SK-N-SH treated with all-trans-retinoic acid at 6 μM for 48 hours (cell line): ENCODE measurements at regions not wholly inside any gene's neighbourhood (a gene's known extent, or its start where the extent isn't known, plus 50 kb on each side); places are given as distances from the start of the nearest gene placed in this dataset.

Source experiments
- ATAC-seq: fragments of 200-7000 bp; cut with Tn5 transposase; 3 replicates; pipeline ENCODE4 v1.9.1; 2020; ENCODE audit warnings: mild to moderate bottlenecking, moderate library complexity
- ARNTL ChIP-seq: fragments of 450-650 bp; formaldehyde crosslinking; IDR thresholded peaks from 2 replicates; pipeline ENCODE4 v1.5.0; 2020; ENCODE audit warnings: low read depth, mild to moderate bottlenecking, moderate library complexity, borderline replicate concordance
- BACH2 ChIP-seq: fragments of 250-450 bp; sonication (Bioruptor Pico); IDR thresholded peaks from 2 replicates; pipeline ENCODE4 v1.9.0; 2021; ENCODE audit warnings: mild to moderate bottlenecking, borderline replicate concordance
- CSDC2 ChIP-seq: fragments of 250-450 bp; sonication (Bioruptor Pico); IDR thresholded peaks from 2 replicates; pipeline ENCODE4 v1.5.0; 2020; ENCODE audit warnings: mild to moderate bottlenecking, moderate library complexity
- ESRRG ChIP-seq: fragments of 250-450 bp; sonication (Bioruptor Pico); IDR thresholded peaks from 2 replicates; pipeline ENCODE4 v1.6.1; 2021; ENCODE audit warnings: mild to moderate bottlenecking
- GLIS3 ChIP-seq: fragments of 250-450 bp; sonication (Bioruptor Pico); IDR thresholded peaks from 2 replicates; pipeline ENCODE4 v1.5.0; 2020; ENCODE audit warnings: mild to moderate bottlenecking, moderate library complexity
- ISL1 ChIP-seq: fragments of 250-450 bp; sonication (Bioruptor Pico); IDR thresholded peaks from 2 replicates; pipeline ENCODE4 v2.1.2; 2022; ENCODE audit warnings: mild to moderate bottlenecking, moderate library complexity
- PPARA ChIP-seq: fragments of 250-450 bp; sonication (Bioruptor Pico); IDR thresholded peaks from 2 replicates; pipeline ENCODE4 v1.5.0; 2020; ENCODE audit warnings: mild to moderate bottlenecking, borderline replicate concordance
- RARB ChIP-seq: fragments of 250-450 bp; sonication (Bioruptor Pico); IDR thresholded peaks from 2 replicates; pipeline ENCODE4 v1.8.0; 2021; ENCODE audit warnings: mild to moderate bottlenecking, moderate library complexity
- SNAI2 ChIP-seq: fragments of 250-450 bp; sonication (Bioruptor Pico); IDR thresholded peaks from 2 replicates; pipeline ENCODE4 v1.5.0; 2020; ENCODE audit warnings: mild to moderate bottlenecking, moderate library complexity
- TOX ChIP-seq: fragments of 250-450 bp; sonication (Bioruptor Pico); IDR thresholded peaks from 2 replicates; pipeline ENCODE4 v1.8.0; 2021; ENCODE audit warnings: mild to moderate bottlenecking, moderate library complexity, borderline replicate concordance
- ZC3H10 ChIP-seq: fragments of 250-450 bp; sonication (Bioruptor Pico); IDR thresholded peaks from 2 replicates; pipeline ENCODE4 v1.5.1; 2021; ENCODE audit warnings: mild to moderate bottlenecking, moderate library complexity
- ZFP3 ChIP-seq: fragments of 250-450 bp; sonication (Bioruptor Pico); IDR thresholded peaks from 2 replicates; pipeline ENCODE4 v1.5.0; 2020; ENCODE audit warnings: mild to moderate bottlenecking, moderate library complexity
- ZFP30 ChIP-seq: fragments of 450-650 bp; formaldehyde crosslinking; IDR thresholded peaks from 2 replicates; pipeline ENCODE4 v1.5.0; 2022; ENCODE audit warnings: mild to moderate bottlenecking, moderate library complexity
- ZNF565 ChIP-seq: fragments of 450-650 bp; formaldehyde crosslinking; conservative IDR thresholded peaks from 2 replicates; pipeline ENCODE4 v1.5.0; 2020; ENCODE audit warnings: low read depth, mild to moderate bottlenecking, moderate library complexity
- ZNF8 ChIP-seq: fragments of 450-650 bp; formaldehyde crosslinking; IDR thresholded peaks from 2 replicates; pipeline ENCODE4 v1.5.0; 2020; ENCODE audit warnings: mild to moderate bottlenecking, moderate library complexity
- TF ChIP-seq, protein P1 (sequence below): fragments of 250-450 bp; sonication (Bioruptor Pico); IDR thresholded peaks from 2 replicates; pipeline ENCODE4 v1.8.0; 2020; ENCODE audit warnings: mild to moderate bottlenecking, moderate library complexity, borderline replicate concordance
- TF ChIP-seq, protein P2 (sequence below): fragments of 250-450 bp; sonication (Bioruptor Pico); IDR thresholded peaks from 2 replicates; pipeline ENCODE4 v1.5.1; 2020; ENCODE audit warnings: low read depth, mild to moderate bottlenecking, moderate library complexity
- TF ChIP-seq, protein P3 (sequence below): fragments of 250-450 bp; sonication (Bioruptor Pico); IDR thresholded peaks from 2 replicates; pipeline ENCODE4 v1.5.0; 2020; ENCODE audit warnings: mild to moderate bottlenecking, moderate library complexity
- TF ChIP-seq, protein P4 (sequence below): fragments of 250-450 bp; sonication (Bioruptor Pico); IDR thresholded peaks from 2 replicates; pipeline ENCODE4 v1.5.1; 2021; ENCODE audit warnings: mild to moderate bottlenecking, moderate library complexity
- TF ChIP-seq, protein P5 (sequence below): fragments of 250-450 bp; sonication (Bioruptor Pico); IDR thresholded peaks from 2 replicates; pipeline ENCODE4 v1.8.0; 2021; ENCODE audit warnings: low read depth, mild to moderate bottlenecking, moderate library complexity, borderline replicate concordance

DNA sequence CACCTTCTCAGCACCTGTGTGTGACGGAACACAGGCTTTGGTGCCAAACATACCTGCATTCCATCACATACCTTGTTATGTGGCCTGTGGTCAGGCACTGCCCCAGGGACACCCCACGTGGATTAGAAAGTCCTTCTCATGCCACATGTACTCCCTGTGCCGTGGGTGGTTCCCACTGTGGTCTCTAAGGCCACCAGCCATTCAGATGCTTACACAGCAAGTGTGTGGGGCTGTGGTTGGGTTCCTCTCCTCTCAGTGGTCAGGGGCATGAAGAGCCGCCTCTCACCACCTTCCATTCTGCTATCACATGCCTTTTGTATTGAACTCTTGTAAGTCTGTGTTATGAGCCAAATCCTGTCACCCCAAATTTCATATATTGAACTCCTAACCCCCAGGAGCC lies 85.1 kb upstream of the IGFBP3 start:
- TF ChIP-seq PPARA (CRISPR knock-in tag) (no peak), RARB (CRISPR knock-in tag) (no peak), SNAI2 (CRISPR knock-in tag) (no peak), ISL1 (no peak), CSDC2 (CRISPR knock-in tag) (no peak), ZFP30 (CRISPR knock-in tag) (no peak), GLIS3 (CRISPR knock-in tag) (no peak), ZC3H10 (CRISPR knock-in tag) (no peak), ZNF8 (CRISPR knock-in tag) (no peak), ESRRG (CRISPR knock-in tag) (no peak), TOX (CRISPR knock-in tag) (no peak), ZNF565 (CRISPR knock-in tag) (no peak), BACH2 (CRISPR knock-in tag) (no peak), ZFP3 (CRISPR knock-in tag) (no peak)
- TF ChIP-seq, protein P1, sequence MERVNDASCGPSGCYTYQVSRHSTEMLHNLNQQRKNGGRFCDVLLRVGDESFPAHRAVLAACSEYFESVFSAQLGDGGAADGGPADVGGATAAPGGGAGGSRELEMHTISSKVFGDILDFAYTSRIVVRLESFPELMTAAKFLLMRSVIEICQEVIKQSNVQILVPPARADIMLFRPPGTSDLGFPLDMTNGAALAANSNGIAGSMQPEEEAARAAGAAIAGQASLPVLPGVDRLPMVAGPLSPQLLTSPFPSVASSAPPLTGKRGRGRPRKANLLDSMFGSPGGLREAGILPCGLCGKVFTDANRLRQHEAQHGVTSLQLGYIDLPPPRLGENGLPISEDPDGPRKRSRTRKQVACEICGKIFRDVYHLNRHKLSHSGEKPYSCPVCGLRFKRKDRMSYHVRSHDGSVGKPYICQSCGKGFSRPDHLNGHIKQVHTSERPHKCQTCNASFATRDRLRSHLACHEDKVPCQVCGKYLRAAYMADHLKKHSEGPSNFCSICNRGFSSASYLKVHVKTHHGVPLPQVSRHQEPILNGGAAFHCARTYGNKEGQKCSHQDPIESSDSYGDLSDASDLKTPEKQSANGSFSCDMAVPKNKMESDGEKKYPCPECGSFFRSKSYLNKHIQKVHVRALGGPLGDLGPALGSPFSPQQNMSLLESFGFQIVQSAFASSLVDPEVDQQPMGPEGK (CRISPR knock-in tag): no peak
- TF ChIP-seq, protein P2, sequence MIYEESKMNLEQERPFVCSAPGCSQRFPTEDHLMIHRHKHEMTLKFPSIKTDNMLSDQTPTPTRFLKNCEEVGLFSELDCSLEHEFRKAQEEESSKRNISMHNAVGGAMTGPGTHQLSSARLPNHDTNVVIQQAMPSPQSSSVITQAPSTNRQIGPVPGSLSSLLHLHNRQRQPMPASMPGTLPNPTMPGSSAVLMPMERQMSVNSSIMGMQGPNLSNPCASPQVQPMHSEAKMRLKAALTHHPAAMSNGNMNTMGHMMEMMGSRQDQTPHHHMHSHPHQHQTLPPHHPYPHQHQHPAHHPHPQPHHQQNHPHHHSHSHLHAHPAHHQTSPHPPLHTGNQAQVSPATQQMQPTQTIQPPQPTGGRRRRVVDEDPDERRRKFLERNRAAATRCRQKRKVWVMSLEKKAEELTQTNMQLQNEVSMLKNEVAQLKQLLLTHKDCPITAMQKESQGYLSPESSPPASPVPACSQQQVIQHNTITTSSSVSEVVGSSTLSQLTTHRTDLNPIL (CRISPR knock-in tag): no peak
- TF ChIP-seq, protein P3, sequence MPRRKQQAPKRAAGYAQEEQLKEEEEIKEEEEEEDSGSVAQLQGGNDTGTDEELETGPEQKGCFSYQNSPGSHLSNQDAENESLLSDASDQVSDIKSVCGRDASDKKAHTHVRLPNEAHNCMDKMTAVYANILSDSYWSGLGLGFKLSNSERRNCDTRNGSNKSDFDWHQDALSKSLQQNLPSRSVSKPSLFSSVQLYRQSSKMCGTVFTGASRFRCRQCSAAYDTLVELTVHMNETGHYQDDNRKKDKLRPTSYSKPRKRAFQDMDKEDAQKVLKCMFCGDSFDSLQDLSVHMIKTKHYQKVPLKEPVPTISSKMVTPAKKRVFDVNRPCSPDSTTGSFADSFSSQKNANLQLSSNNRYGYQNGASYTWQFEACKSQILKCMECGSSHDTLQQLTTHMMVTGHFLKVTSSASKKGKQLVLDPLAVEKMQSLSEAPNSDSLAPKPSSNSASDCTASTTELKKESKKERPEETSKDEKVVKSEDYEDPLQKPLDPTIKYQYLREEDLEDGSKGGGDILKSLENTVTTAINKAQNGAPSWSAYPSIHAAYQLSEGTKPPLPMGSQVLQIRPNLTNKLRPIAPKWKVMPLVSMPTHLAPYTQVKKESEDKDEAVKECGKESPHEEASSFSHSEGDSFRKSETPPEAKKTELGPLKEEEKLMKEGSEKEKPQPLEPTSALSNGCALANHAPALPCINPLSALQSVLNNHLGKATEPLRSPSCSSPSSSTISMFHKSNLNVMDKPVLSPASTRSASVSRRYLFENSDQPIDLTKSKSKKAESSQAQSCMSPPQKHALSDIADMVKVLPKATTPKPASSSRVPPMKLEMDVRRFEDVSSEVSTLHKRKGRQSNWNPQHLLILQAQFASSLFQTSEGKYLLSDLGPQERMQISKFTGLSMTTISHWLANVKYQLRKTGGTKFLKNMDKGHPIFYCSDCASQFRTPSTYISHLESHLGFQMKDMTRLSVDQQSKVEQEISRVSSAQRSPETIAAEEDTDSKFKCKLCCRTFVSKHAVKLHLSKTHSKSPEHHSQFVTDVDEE (CRISPR knock-in tag): no peak
- TF ChIP-seq, protein P4, sequence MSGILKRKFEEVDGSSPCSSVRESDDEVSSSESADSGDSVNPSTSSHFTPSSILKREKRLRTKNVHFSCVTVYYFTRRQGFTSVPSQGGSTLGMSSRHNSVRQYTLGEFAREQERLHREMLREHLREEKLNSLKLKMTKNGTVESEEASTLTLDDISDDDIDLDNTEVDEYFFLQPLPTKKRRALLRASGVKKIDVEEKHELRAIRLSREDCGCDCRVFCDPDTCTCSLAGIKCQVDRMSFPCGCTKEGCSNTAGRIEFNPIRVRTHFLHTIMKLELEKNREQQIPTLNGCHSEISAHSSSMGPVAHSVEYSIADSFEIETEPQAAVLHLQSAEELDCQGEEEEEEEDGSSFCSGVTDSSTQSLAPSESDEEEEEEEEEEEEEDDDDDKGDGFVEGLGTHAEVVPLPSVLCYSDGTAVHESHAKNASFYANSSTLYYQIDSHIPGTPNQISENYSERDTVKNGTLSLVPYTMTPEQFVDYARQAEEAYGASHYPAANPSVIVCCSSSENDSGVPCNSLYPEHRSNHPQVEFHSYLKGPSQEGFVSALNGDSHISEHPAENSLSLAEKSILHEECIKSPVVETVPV: no peak
- TF ChIP-seq, protein P5, sequence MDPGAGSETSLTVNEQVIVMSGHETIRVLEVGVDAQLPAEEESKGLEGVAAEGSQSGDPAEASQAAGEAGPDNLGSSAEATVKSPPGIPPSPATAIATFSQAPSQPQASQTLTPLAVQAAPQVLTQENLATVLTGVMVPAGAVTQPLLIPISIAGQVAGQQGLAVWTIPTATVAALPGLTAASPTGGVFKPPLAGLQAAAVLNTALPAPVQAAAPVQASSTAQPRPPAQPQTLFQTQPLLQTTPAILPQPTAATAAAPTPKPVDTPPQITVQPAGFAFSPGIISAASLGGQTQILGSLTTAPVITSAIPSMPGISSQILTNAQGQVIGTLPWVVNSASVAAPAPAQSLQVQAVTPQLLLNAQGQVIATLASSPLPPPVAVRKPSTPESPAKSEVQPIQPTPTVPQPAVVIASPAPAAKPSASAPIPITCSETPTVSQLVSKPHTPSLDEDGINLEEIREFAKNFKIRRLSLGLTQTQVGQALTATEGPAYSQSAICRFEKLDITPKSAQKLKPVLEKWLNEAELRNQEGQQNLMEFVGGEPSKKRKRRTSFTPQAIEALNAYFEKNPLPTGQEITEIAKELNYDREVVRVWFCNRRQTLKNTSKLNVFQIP (CRISPR knock-in tag): no peak
- ATAC-seq: no peak

DNA sequence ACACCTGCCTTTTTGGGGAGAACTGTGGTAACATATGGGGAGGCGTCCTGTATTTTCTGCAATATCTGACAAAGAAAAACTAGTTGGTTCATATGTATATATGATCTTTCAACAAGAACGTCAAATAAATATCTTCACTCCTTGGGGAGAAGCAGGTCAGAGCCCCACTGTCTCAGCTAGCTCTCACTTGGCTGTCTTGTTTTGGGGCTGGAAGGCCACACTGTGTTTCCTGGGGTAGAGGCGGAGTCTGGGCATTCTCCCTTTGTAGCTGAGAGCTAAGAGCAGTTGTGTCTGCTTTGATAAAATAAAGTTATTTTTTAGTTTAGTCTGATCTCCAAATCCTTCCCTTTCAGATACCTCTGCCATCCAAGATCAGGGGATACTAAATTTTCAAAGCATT lies 83.9 kb upstream of the IGFBP3 start:
- TF ChIP-seq, protein P2 (CRISPR knock-in tag): no peak
- no peak for TF ChIP-seq ZFP3 (CRISPR knock-in tag)
- TF ChIP-seq ZNF565 (CRISPR knock-in tag): no peak
- no peak for TF ChIP-seq ZFP30 (CRISPR knock-in tag)
- no peak for TF ChIP-seq TOX (CRISPR knock-in tag)
- TF ChIP-seq, protein P3 (CRISPR knock-in tag): no peak
- TF ChIP-seq ISL1: no peak
- no peak for TF ChIP-seq BACH2 (CRISPR knock-in tag)
- TF ChIP-seq, protein P1 (CRISPR knock-in tag): no peak
- no peak for TF ChIP-seq ARNTL (CRISPR knock-in tag)
- TF ChIP-seq ZC3H10 (CRISPR knock-in tag): no peak
- TF ChIP-seq ZNF8 (CRISPR knock-in tag): no peak
- ATAC-seq: no peak
